GM23338 (cell line): ENCODE measurements at regions not wholly inside any gene's neighbourhood (a gene's known extent, or its start where the extent isn't known, plus 50 kb on each side); places are given as distances from the start of the nearest gene placed in this dataset.

Source experiments
- ATAC-seq: fragments of 200-7000 bp; cut with Tn5 transposase; 3 replicates; pipeline ENCODE4 v1.9.1; 2020
- DNase-seq: peaks from one replicate; pipeline ENCODE4 v3.0.0-alpha.2; 2015; ENCODE audit warnings: low spot score
- H2AFZ ChIP-seq: fragments of 200-600 bp; sonication (generic); 2 replicates; pipeline ENCODE4 v1.8.0; 2016; ENCODE audit warnings: antibody characterized with exemption, mild to moderate bottlenecking, moderate library complexity
- H3F3A ChIP-seq: fragments of 200-600 bp; sonication (generic); replicated peaks from 2 replicates; pipeline ENCODE4 v1.8.0; 2017; ENCODE audit warnings: antibody characterized with exemption, mixed run types, low read depth
- H3K27ac ChIP-seq: fragments of 200-600 bp; sonication (generic); 2 replicates; pipeline ENCODE4 v1.6.1; 2016; ENCODE audit warnings: low read depth
- H3K27me3 ChIP-seq: fragments of 200-600 bp; sonication (generic); 2 replicates; pipeline ENCODE4 v1.8.0; 2016; ENCODE audit warnings: mild to moderate bottlenecking, mixed run types, moderate library complexity; ENCODE audit not compliant: insufficient read depth
- H3K36me3 ChIP-seq: fragments of 200-600 bp; sonication (generic); 2 replicates; pipeline ENCODE4 v1.8.0; 2016; ENCODE audit warnings: mild to moderate bottlenecking; ENCODE audit not compliant: insufficient read depth
- H3K4me1 ChIP-seq: fragments of 200-600 bp; sonication (generic); 2 replicates; pipeline ENCODE4 v1.8.0; 2016; ENCODE audit warnings: mild to moderate bottlenecking, moderate library complexity; ENCODE audit not compliant: insufficient read depth
- H3K4me2 ChIP-seq: fragments of 200-600 bp; sonication (generic); 2 replicates; pipeline ENCODE4 v1.7.1; 2017; ENCODE audit warnings: mixed run types
- H3K4me3 ChIP-seq: fragments of 200-600 bp; sonication (generic); 2 replicates; pipeline ENCODE4 v1.6.1; 2016; ENCODE audit warnings: mixed run types
- H3K79me2 ChIP-seq: fragments of 200-600 bp; sonication (generic); replicated peaks from 2 replicates; pipeline ENCODE4 v1.8.0; 2017; ENCODE audit warnings: mild to moderate bottlenecking; ENCODE audit not compliant: insufficient read depth
- H3K9me2 ChIP-seq: fragments of 200-600 bp; sonication (generic); 2 replicates; pipeline ENCODE4 v1.8.0; 2017; ENCODE audit not compliant: insufficient read depth
- H4K20me1 ChIP-seq: fragments of 200-600 bp; sonication (generic); replicated peaks from 2 replicates; pipeline ENCODE4 v1.8.0; 2017; ENCODE audit warnings: mild to moderate bottlenecking; ENCODE audit not compliant: insufficient read depth
- H3K27ac Mint-ChIP-seq: 2 replicates; pipeline ENCODE4 v1.8.0; 2020; ENCODE audit warnings: inconsistent platforms, mild to moderate bottlenecking, moderate library complexity, mixed read lengths
- H3K27me3 Mint-ChIP-seq: 3 replicates; pipeline ENCODE4 v1.8.0; 2022; ENCODE audit warnings: low read depth, mild to moderate bottlenecking, moderate library complexity, mixed read lengths, inconsistent platforms; ENCODE audit not compliant: insufficient read depth, poor library complexity
- H3K36me3 Mint-ChIP-seq: 3 replicates; pipeline ENCODE4 v1.8.0; 2021; ENCODE audit warnings: low read depth, mild to moderate bottlenecking, inconsistent platforms, moderate library complexity, mixed read lengths
- H3K4me1 Mint-ChIP-seq: 3 replicates; pipeline ENCODE4 v1.8.0; 2020; ENCODE audit warnings: mild to moderate bottlenecking, inconsistent platforms, mixed read lengths
- H3K4me3 Mint-ChIP-seq: 3 replicates; pipeline ENCODE4 v1.8.0; 2021; ENCODE audit warnings: moderate library complexity, mild to moderate bottlenecking, inconsistent platforms, mixed read lengths
- H3K9me3 Mint-ChIP-seq: 3 replicates; pipeline ENCODE4 v1.8.0; 2020; ENCODE audit warnings: moderate library complexity, mild to moderate bottlenecking, inconsistent platforms, mixed read lengths
- CREB1 ChIP-seq: fragments of 250-450 bp; sonication (Bioruptor Pico); IDR thresholded peaks from 2 replicates; pipeline ENCODE4 v1.5.0; 2020; ENCODE audit warnings: low read depth, mild to moderate bottlenecking, moderate library complexity
- EZH2phosphoT487 ChIP-seq: fragments of 200-600 bp; sonication (generic); IDR thresholded peaks from one replicate; pipeline ENCODE4 v1.8.1; 2018; ENCODE audit warnings: antibody characterized with exemption; ENCODE audit not compliant: unreplicated experiment
- NANOG ChIP-seq: IDR thresholded peaks from 2 replicates; pipeline ENCODE4 v1.6.1; 2016; ENCODE audit warnings: antibody characterized with exemption, borderline replicate concordance
- ZNF114 ChIP-seq: fragments of 250-450 bp; sonication (Bioruptor Pico); IDR thresholded peaks from 2 replicates; pipeline ENCODE4 v1.5.0; 2020; ENCODE audit warnings: mild to moderate bottlenecking, moderate library complexity
- TF ChIP-seq, protein P1 (sequence below): IDR thresholded peaks from 2 replicates; pipeline ENCODE4 v1.6.1; 2016; ENCODE audit warnings: antibody characterized with exemption
- TF ChIP-seq, protein P2 (sequence below), 2 experiments: fragments of 200-600 bp in 1 of 2; sonication (generic) in 1 of 2; conservative IDR thresholded peaks; 2 replicates each; pipeline versions ENCODE4 v1.5.1 to v1.6.1; 2016 to 2017; ENCODE audit warnings: antibody characterized with exemption in 2 of 2, low read depth in 2 of 2, mild to moderate bottlenecking in 2 of 2, moderate library complexity in 1 of 2
- TF ChIP-seq, protein P3 (sequence below): IDR thresholded peaks from one replicate; pipeline ENCODE4 v1.6.1; 2018; ENCODE audit warnings: antibody characterized with exemption; ENCODE audit not compliant: unreplicated experiment

GRCh38 chr9:8155706-8156105, 356.1 kb upstream of the DMAC1 start (continued):
- TF ChIP-seq, protein P1, sequence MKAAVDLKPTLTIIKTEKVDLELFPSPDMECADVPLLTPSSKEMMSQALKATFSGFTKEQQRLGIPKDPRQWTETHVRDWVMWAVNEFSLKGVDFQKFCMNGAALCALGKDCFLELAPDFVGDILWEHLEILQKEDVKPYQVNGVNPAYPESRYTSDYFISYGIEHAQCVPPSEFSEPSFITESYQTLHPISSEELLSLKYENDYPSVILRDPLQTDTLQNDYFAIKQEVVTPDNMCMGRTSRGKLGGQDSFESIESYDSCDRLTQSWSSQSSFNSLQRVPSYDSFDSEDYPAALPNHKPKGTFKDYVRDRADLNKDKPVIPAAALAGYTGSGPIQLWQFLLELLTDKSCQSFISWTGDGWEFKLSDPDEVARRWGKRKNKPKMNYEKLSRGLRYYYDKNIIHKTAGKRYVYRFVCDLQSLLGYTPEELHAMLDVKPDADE, result no peak

DNA sequence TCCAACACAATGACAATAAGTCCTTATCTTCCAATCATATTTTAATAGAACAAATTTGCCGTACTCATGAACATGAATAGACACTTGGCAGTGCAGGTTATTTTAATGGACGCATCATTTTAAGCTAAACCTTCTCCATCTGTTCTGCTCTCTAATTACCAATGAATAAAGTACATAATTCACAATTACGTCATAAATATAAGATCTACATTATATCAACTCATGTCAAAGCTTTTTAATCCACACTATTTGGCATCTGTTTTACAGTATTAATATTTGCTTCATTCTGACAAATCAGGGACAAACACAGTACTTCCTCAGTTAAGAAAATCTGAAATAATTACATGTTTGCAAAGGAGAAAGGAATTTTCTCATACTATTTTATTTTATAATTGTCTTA, 344.1 kb upstream of the DMAC1 start:
- DNase-seq, result no peak
- Histone ChIP-seq H3K27ac (no peak overlapping the region), H3F3A (no peaks in the 10 kb centered on the region), H3K79me2 (no peaks in the 10 kb centered on the region), H3K36me3 (no peaks in the 10 kb centered on the region), H3K4me3 (no peak overlapping the region), H3K9me2 (peaks cover 20% of the 10 kb centered on the region), H3K4me2 (no peak overlapping the region), H3K27me3 (no peaks in the 10 kb centered on the region), H4K20me1 (no peaks in the 10 kb centered on the region), H2AFZ (no peak overlapping the region), H3K4me1 (peaks cover 9% of the 10 kb centered on the region; the same call in 1 of the 2 replicates)
- TF ChIP-seq, protein P1, result no peak
- TF ChIP-seq, protein P2, sequence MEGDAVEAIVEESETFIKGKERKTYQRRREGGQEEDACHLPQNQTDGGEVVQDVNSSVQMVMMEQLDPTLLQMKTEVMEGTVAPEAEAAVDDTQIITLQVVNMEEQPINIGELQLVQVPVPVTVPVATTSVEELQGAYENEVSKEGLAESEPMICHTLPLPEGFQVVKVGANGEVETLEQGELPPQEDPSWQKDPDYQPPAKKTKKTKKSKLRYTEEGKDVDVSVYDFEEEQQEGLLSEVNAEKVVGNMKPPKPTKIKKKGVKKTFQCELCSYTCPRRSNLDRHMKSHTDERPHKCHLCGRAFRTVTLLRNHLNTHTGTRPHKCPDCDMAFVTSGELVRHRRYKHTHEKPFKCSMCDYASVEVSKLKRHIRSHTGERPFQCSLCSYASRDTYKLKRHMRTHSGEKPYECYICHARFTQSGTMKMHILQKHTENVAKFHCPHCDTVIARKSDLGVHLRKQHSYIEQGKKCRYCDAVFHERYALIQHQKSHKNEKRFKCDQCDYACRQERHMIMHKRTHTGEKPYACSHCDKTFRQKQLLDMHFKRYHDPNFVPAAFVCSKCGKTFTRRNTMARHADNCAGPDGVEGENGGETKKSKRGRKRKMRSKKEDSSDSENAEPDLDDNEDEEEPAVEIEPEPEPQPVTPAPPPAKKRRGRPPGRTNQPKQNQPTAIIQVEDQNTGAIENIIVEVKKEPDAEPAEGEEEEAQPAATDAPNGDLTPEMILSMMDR (conservative IDR thresholded peaks at IDR 0.05; ENCODE audit: low read depth in 2 of 2), result no peak
- TF ChIP-seq CREB1, result no peak
- TF ChIP-seq NANOG, result no peak
- TF ChIP-seq EZH2phosphoT487, result no peak
- no peak for TF ChIP-seq ZNF114 (CRISPR knock-in tag)
- TF ChIP-seq, protein P3, sequence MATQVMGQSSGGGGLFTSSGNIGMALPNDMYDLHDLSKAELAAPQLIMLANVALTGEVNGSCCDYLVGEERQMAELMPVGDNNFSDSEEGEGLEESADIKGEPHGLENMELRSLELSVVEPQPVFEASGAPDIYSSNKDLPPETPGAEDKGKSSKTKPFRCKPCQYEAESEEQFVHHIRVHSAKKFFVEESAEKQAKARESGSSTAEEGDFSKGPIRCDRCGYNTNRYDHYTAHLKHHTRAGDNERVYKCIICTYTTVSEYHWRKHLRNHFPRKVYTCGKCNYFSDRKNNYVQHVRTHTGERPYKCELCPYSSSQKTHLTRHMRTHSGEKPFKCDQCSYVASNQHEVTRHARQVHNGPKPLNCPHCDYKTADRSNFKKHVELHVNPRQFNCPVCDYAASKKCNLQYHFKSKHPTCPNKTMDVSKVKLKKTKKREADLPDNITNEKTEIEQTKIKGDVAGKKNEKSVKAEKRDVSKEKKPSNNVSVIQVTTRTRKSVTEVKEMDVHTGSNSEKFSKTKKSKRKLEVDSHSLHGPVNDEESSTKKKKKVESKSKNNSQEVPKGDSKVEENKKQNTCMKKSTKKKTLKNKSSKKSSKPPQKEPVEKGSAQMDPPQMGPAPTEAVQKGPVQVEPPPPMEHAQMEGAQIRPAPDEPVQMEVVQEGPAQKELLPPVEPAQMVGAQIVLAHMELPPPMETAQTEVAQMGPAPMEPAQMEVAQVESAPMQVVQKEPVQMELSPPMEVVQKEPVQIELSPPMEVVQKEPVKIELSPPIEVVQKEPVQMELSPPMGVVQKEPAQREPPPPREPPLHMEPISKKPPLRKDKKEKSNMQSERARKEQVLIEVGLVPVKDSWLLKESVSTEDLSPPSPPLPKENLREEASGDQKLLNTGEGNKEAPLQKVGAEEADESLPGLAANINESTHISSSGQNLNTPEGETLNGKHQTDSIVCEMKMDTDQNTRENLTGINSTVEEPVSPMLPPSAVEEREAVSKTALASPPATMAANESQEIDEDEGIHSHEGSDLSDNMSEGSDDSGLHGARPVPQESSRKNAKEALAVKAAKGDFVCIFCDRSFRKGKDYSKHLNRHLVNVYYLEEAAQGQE, result no peak
- no peak overlapping the region for H3K4me3 Mint-ChIP-seq
- no peak overlapping the region for H3K27ac Mint-ChIP-seq
- no peaks in the 10 kb centered on the region for H3K36me3 Mint-ChIP-seq
- peaks cover 24% of the 10 kb centered on the region for H3K4me1 Mint-ChIP-seq
- ATAC-seq, result no peak
- H3K27me3 Mint-ChIP-seq, result peaks cover 4% of the 10 kb centered on the region
- H3K9me3 Mint-ChIP-seq, result no peaks in the 10 kb centered on the region
